Right atrium auricular region (tissue), 2 donors: ENCODE measurements at regions not wholly inside any gene's neighbourhood (a gene's known extent, or its start where the extent isn't known, plus 50 kb on each side); places are given as distances from the start of the nearest gene placed in this dataset.

Experiments
- DNase-seq: peaks from one replicate; pipeline ENCODE4 v3.0.0-alpha.2; 2019; ENCODE audit warnings: low spot score
- H3K27ac ChIP-seq, 2 donors: fragments of 200-600 bp; sonication (generic); 1 replicate in 1 of 2; 2 replicates in 1 of 2; pipeline ENCODE4 v1.5.1; 2016 to 2019
- H3K27me3 ChIP-seq, 2 donors: fragments of 200-600 bp; sonication (generic); one replicate each; pipeline versions ENCODE4 v1.5.1 to v1.6.0; 2017 to 2019
- H3K36me3 ChIP-seq: fragments of 200-600 bp; sonication (generic); one replicate; pipeline ENCODE4 v1.5.1; 2016
- H3K4me1 ChIP-seq, 2 donors: fragments of 200-600 bp; sonication (generic); one replicate each; pipeline versions ENCODE4 v1.5.1 to v1.6.0; 2017 to 2019
- H3K4me3 ChIP-seq, 2 donors: fragments of 200-600 bp; sonication (generic); 1 replicate in 1 of 2; 2 replicates in 1 of 2; pipeline ENCODE4 v1.5.1; 2017 to 2019; ENCODE audit warnings: mild to moderate bottlenecking in 1 of 2, moderate library complexity in 1 of 2
- H3K9me3 ChIP-seq, 2 donors: fragments of 200-600 bp; sonication (generic); one replicate each; pipeline ENCODE4 v1.5.1; 2019
- TF ChIP-seq, protein P1 (sequence below), 2 donors: fragments of 200-600 bp; sonication (generic); IDR thresholded peaks; one replicate each; pipeline ENCODE4 v1.5.1; 2019; ENCODE audit warnings: antibody characterized with exemption in 2 of 2

DNA sequence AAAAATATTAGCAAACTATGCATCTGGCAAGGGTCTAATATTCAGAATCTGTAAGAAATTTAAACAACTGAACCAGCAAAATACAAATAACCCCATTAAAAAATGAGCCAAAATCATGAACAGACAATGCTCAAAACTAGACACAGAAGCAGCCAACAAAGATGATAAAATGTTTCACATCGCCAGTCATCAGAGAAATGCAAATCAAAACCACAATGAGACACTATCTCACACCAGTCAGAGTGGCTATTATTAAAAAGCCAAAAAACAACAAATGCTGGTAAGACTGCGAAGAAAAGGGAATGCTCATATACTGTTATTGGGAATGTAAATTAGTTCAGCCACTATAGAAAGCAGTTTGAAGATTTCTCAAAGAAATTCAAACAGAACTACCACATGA lies 201.3 kb upstream of the CPEB2 start:
- no peaks in the 10 kb centered on the region for H3K36me3 ChIP-seq

DNA sequence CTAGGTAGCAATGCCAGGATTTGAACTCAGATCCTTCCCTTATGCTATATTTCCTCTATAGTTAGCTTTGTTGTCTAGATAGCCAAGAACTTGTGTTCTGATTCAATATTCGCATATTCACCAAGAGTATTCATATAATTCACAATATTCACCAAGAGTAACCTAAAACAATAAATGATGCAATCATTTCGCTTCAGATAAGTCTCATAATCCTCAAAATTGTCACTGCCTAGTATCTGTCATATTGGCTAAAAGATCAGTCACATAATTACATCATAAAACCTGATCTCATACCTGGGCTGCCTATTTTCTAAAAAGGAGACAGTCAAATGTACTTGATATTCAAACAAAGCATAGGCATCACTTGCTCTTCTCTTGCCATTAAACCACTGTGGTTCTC lies 199.7 kb upstream of the CPEB2 start:
- H3K9me3 ChIP-seq: peaks cover 0 to 9% of the 10 kb centered on the region in 2 donors
- no peak overlapping the region for H3K4me3 ChIP-seq
- no peaks in the 10 kb centered on the region for H3K27me3 ChIP-seq
- H3K27ac ChIP-seq: no peak overlapping the region
- TF ChIP-seq, protein P1, sequence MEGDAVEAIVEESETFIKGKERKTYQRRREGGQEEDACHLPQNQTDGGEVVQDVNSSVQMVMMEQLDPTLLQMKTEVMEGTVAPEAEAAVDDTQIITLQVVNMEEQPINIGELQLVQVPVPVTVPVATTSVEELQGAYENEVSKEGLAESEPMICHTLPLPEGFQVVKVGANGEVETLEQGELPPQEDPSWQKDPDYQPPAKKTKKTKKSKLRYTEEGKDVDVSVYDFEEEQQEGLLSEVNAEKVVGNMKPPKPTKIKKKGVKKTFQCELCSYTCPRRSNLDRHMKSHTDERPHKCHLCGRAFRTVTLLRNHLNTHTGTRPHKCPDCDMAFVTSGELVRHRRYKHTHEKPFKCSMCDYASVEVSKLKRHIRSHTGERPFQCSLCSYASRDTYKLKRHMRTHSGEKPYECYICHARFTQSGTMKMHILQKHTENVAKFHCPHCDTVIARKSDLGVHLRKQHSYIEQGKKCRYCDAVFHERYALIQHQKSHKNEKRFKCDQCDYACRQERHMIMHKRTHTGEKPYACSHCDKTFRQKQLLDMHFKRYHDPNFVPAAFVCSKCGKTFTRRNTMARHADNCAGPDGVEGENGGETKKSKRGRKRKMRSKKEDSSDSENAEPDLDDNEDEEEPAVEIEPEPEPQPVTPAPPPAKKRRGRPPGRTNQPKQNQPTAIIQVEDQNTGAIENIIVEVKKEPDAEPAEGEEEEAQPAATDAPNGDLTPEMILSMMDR (IDR thresholded peaks at IDR 0.05): no peak
- H3K36me3 ChIP-seq: no peaks in the 10 kb centered on the region
- no peaks in the 10 kb centered on the region for H3K4me1 ChIP-seq
- DNase-seq: no peak

More for the DNA sequence above, 201.3 kb upstream of the CPEB2 start:
- TF ChIP-seq, protein P1 (IDR thresholded peaks at IDR 0.05): no peak
- Histone ChIP-seq H3K27me3 (no peaks in the 10 kb centered on the region), H3K4me1 (no peaks in the 10 kb centered on the region), H3K27ac (no peak overlapping the region), H3K9me3 (peaks cover 0 to 9% of the 10 kb centered on the region in 2 donors), H3K4me3 (no peak overlapping the region)
- DNase-seq: no peak

DNA sequence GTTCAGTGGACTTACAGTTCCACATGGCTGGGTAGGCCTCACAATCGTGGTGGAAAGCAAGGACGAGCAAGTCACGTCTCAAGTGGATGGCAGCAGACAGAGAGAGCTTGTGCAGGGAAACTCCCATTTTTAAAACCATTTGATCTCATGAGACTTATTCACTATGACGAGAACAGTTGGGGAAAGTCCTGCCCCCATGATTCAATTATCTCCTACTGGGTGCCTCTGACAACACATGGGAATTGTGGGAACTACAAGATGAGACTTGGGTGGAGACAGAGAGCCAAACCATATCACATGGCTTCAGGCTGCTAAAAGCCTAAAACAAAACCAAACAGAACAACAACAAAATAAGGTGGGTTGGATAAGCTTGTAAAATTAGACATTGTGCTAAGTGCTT lies 194.4 kb upstream of the CPEB2 start:
- no peaks in the 10 kb centered on the region for H3K9me3 ChIP-seq
- no peak for DNase-seq
- H3K4me3 ChIP-seq: no peak overlapping the region
- no peaks in the 10 kb centered on the region for H3K4me1 ChIP-seq
- no peak overlapping the region for H3K27ac ChIP-seq
- TF ChIP-seq, protein P1 (IDR thresholded peaks at IDR 0.05): no peak
- no peaks in the 10 kb centered on the region for H3K27me3 ChIP-seq
- no peaks in the 10 kb centered on the region for H3K36me3 ChIP-seq

DNA sequence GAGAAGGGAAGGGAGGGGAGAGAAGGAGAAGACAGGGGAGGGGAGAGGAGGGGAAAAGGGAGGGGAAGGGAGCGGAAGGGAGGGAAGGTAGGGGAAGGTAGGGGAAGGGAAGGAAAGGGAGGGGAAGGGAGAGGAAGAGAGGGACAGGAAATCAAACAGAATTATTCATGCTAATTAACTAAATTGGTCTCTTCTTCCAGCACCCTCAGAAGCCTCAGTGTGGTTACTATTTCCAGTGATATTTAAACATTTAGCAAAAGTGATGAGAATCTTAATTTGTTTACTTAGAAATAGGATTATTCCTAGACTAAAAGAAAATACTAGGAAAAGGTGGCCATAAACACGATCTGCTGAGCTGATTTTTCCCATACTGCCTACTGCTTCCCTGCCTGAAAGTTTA lies 193.1 kb upstream of the CPEB2 start:
- H3K27me3 ChIP-seq: no peaks in the 10 kb centered on the region
- H3K27ac ChIP-seq: no peak overlapping the region
- no peak for DNase-seq
- TF ChIP-seq, protein P1 (IDR thresholded peaks at IDR 0.05): no peak
- no peaks in the 10 kb centered on the region for H3K9me3 ChIP-seq
- H3K36me3 ChIP-seq: no peaks in the 10 kb centered on the region
- H3K4me3 ChIP-seq: no peak overlapping the region
- H3K4me1 ChIP-seq: no peaks in the 10 kb centered on the region

DNA sequence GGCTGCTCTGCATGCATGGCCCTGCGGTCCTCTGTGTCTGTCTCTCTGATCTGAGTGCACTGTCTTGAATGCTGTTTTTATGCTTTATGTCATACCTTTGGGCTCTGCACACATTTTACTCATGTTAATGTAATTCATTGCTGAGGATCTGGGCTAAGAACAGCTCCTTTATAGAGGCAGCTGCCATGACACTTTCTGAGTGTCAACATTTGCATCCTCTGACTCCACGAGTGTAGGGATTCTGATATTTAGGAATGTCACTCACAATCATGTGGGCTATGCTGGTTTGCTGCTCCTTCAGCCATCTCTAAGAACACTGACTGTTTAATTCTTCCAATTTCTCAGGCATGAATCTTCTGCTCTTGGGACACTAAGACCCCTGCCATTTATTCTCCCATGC lies 192.2 kb upstream of the CPEB2 start:
- H3K9me3 ChIP-seq: no peaks in the 10 kb centered on the region
- H3K27ac ChIP-seq: no peak overlapping the region
- TF ChIP-seq, protein P1 (IDR thresholded peaks at IDR 0.05): no peak
- no peak for DNase-seq
- no peaks in the 10 kb centered on the region for H3K27me3 ChIP-seq
- no peak overlapping the region for H3K4me3 ChIP-seq
- H3K36me3 ChIP-seq: no peaks in the 10 kb centered on the region
- no peaks in the 10 kb centered on the region for H3K4me1 ChIP-seq

DNA sequence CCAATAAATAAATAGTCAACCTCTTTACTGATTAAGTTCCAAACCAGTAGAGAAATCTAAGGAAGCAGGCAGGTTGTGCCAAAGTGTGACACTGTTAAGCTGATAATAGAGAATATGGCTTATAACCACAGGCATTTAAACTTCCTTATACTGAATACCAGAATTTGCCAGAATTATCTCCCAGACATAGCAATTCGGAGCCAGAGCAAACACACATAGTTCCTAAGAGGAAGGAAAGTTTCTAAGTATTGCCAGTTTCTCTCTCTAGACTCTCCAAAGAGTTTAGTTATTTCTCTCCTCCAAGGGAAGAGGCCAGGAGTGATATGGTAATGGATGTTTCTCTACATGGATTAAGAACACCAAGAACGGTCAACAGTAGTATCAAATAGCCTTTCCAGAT lies 191.7 kb upstream of the CPEB2 start:
- Histone ChIP-seq H3K9me3 (no peaks in the 10 kb centered on the region), H3K36me3 (no peaks in the 10 kb centered on the region), H3K27ac (no peak overlapping the region), H3K4me3 (no peak overlapping the region), H3K27me3 (no peaks in the 10 kb centered on the region), H3K4me1 (no peaks in the 10 kb centered on the region)
- TF ChIP-seq, protein P1 (IDR thresholded peaks at IDR 0.05): no peak
- no peak for DNase-seq
